Peyer's patch (tissue), 4 donors: ENCODE measurements at regions not wholly inside any gene's neighbourhood (a gene's known extent, or its start where the extent isn't known, plus 50 kb on each side); places are given as distances from the start of the nearest gene placed in this dataset.

Source experiments
- POLR2A ChIP-seq, 2 donors: fragments of 450-650 bp; IDR thresholded peaks; one replicate each; pipeline ENCODE4 v1.5.1; 2017; ENCODE audit warnings: antibody characterized with exemption in 2 of 2, mild to moderate bottlenecking in 2 of 2, moderate library complexity in 2 of 2
- TF ChIP-seq, protein P1 (sequence below), 6 experiments: fragments of 450-650 bp in 4 of 6; fragments of 200-600 bp in 2 of 6; sonication (generic) in 1 of 6; IDR thresholded peaks; one replicate each; pipeline ENCODE4 v1.5.1; 2017 to 2019; ENCODE audit warnings: antibody characterized with exemption in 6 of 6, mild to moderate bottlenecking in 3 of 6, moderate library complexity in 1 of 6

DNA sequence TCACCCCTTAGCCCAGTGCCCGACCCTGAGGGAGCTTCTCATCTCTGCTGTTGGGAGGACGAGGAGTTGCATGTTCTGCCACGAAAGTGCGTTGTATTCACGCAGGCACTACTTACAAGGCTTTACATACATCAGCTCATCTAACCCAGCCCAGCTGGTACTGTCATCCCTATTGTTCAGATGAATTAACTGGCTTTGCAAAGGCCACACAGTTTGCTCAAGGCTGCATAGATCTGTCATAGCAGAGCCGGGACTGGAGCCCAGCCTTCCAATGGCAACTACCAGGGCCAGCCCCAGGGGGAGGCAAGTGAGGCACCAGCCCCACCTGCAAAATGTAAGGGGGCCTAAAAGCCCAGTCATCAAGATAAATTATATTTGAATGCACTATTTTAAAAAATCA is 257.6 kb downstream of the NFATC2 start:
- TF ChIP-seq, protein P1, sequence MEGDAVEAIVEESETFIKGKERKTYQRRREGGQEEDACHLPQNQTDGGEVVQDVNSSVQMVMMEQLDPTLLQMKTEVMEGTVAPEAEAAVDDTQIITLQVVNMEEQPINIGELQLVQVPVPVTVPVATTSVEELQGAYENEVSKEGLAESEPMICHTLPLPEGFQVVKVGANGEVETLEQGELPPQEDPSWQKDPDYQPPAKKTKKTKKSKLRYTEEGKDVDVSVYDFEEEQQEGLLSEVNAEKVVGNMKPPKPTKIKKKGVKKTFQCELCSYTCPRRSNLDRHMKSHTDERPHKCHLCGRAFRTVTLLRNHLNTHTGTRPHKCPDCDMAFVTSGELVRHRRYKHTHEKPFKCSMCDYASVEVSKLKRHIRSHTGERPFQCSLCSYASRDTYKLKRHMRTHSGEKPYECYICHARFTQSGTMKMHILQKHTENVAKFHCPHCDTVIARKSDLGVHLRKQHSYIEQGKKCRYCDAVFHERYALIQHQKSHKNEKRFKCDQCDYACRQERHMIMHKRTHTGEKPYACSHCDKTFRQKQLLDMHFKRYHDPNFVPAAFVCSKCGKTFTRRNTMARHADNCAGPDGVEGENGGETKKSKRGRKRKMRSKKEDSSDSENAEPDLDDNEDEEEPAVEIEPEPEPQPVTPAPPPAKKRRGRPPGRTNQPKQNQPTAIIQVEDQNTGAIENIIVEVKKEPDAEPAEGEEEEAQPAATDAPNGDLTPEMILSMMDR (IDR thresholded peaks at IDR 0.05): no peak
- no peak for TF ChIP-seq POLR2A (IDR thresholded peaks at IDR 0.05)
